Ramos (cell line): ENCODE measurements at regions not wholly inside any gene's neighbourhood (a gene's known extent, or its start where the extent isn't known, plus 50 kb on each side); places are given as distances from the start of the nearest gene placed in this dataset.

ENCODE experiments used
- in situ Hi-C: fragments of 300-500 bp; cut with MboI; formaldehyde crosslinking; loops from one replicate; pipeline ENCODE4 v1.14.3; 2022; ENCODE audit warnings: low sequenced_read_pairs; ENCODE audit not compliant: unreplicated experiment

DNA sequence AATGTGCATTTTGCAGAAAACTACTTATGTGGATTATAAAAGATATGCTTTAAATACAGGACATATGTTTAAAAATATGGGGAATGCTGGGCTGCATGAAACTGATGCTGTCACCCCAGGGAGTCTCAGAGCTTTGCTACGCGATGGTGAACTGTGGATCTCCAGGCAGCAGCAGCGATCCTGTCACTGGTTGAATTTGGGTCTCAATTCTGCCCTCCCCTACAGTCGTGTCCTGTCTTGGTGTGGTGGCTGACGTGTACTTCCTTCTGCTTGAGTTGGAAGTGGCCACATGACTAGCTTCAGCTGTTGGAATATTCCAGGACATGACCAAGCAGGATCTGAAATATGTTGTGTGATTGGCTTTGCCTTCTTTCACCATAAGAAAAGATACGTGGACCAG is 222.9 kb upstream of the AJAP1 start:
- in situ Hi-C loops, result no loop called here

DNA sequence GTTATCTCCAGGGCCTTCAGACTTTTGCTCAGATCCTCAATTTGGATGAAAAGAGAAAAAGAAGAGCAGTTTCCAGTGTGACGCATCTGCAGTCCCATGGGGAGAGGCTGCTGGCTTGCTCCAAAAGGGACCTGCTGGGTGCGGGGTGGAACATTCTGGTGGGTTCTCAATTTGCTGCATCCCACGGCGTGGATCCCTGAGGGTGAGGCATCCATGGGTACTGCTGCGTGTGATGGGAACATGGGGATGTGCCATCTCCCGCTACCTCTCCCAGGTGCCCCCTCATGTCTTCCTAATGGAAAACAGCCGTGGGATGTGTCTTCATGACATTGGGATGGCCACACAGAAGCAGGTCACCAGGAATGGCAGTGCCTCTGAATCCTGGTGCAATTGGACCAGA is 221.3 kb upstream of the AJAP1 start:
- in situ Hi-C loops, result no loop called here

- in situ Hi-C loops, result no loop called here
Measured at GRCh38 chr1:4444086-4444485, 210.3 kb upstream of the AJAP1 start.

GRCh38 chr1:4447778-4448420 is 206.5 kb upstream of the AJAP1 start:
- in situ Hi-C loops, result no loop called here

- in situ Hi-C loops, result no loop called here
Measured at GRCh38 chr1:4449972-4450371, 204.4 kb upstream of the AJAP1 start.

DNA sequence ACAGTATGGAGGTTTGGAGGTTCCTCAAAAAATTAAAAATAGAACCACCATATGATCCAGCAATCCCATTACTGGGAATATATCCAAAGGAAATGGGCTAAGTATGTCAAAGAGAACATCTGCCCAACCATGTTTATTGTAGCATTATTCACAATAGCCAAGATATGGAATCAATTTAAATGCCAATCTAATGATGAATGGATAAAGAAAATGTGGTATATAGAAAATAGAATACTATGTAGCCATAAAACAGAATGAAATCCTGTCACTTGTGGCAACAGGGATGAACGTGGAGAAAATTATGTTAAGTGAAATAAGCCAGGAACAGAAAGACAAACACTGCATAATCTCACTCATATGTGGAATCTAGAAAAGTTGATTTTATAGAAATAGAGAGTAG is 201.7 kb upstream of the AJAP1 start:
- in situ Hi-C loops, result no loop called here

DNA sequence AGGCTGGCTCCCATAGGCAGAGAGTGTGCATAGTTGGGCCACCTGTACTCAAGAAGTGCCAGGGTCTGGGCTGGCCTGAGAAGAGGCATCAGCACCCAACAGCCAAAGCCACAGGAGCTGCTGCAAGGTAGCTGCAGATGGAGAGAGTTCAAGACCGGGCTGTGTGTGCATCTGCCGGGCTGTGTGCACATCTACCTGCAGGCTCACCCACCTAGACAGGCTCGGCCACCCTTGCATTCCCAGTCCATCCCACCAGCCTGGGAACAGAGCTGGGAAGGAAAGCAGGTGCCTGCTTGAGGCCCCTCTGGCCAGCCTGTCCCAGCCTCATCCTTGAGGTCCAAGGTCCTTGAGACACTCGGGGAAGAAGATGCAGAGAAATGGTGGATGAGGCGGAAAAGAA is 194.4 kb upstream of the AJAP1 start:
- in situ Hi-C loops, result no loop called here

DNA sequence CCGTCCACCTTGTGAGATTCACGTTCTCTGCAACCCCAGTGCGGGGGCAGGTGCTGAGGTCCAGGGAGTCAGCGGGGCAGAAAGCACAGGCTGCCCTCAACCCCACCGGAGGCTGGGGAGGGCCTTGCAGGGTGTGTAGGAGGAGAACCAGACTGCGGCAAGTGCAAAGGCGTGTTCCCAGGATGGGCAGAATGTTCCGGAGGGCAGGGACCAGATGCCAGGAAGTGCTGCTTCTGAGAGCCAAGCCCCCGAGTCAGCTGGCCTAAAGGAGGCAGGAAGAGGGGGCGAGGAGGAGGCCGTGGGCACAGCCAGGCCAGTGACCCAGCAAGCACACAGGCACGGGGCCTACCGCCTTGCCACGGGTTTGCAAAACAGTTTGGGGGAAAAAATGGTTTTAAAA is 193.8 kb upstream of the AJAP1 start:
- in situ Hi-C loops, result no loop called here

DNA sequence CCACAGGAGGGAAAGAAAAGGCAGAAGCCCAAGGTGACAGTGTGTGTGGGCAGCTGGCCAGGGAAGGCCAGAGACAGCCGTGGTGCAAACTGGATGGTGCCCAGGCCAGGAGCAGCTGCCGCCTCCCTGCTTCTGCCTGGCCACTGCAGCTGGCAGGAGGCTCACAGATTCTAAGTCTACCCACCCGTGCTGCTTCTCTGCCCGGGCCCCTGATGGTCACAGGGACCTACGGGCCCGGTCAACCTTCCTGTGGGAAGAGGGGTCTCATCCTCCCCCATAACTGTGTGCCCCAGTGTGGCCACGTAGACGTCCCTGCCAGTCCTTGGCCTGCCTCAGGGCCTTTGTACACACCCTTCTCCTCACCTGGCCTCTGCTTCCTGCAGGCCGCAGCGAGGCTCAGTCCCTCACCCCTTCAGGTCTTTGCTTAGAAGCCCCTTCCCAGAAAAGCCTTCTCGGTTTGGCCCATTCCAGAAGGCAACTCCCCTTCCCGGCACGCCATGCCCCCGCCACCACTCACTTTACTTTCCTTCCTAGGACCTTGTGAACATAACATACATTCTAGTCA is 192.6 kb upstream of the AJAP1 start:
- in situ Hi-C loops, result no loop called here

DNA sequence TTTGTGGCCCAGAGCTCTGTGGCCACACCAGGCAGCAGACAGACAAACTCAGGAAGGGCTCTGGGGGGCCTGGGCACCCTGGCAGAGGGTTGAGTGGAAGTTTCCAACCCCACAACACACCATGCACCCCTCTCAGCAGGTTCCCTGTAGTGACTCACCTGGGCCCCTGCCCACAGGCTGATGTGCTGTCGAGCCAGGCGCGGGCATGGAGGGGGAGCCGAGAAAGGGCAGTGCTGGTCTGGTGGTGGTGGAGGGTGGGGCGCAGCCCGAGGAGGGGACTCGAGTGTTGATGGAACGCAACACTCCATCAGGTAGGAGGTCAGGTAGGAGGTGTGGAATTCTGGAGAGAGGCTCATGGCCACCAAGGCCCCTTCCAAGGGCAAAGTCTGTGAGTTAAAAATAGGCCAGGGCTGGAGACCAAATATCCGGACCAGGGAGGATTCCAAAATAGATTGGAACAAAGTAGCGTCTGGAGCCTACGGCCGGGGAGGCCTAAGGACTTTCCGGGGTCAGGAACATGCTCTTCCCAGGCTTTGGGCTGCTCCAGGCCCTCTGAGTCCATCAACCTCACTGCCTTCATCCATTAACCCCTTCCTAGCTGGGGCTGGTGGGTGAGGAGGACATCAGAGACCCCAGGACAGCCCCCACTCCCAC is 191.5 kb upstream of the AJAP1 start:
- in situ Hi-C loops, result no loop called here

GRCh38 chr1:4463631-4464030 is 190.8 kb upstream of the AJAP1 start:
- in situ Hi-C loops, result no loop called here

GRCh38 chr1:4464478-4464877 is 189.9 kb upstream of the AJAP1 start:
- in situ Hi-C loops, result no loop called here

- in situ Hi-C loops, result no loop called here
Measured at GRCh38 chr1:4467241-4467640, 187.2 kb upstream of the AJAP1 start.

DNA sequence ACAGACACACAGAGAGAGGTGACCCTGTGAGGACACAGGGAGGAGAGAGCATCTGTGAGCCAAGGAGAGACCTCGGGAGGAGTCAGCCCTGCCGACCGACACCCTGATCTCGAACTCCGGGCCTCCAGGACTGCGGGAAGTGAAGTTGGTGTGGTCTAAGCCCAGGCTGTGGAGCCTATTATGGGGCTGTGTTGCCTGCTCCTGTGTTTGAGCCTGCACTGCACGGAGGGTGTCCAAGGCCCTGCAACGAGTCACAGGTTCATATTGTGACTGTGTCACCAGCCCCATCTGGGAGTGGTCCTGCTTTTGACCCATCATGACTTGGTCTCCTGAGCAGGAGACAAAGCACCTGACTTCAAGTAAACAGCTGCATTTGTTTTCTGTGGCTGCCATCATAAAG is 186.0 kb upstream of the AJAP1 start:
- in situ Hi-C loops, result no loop called here

DNA sequence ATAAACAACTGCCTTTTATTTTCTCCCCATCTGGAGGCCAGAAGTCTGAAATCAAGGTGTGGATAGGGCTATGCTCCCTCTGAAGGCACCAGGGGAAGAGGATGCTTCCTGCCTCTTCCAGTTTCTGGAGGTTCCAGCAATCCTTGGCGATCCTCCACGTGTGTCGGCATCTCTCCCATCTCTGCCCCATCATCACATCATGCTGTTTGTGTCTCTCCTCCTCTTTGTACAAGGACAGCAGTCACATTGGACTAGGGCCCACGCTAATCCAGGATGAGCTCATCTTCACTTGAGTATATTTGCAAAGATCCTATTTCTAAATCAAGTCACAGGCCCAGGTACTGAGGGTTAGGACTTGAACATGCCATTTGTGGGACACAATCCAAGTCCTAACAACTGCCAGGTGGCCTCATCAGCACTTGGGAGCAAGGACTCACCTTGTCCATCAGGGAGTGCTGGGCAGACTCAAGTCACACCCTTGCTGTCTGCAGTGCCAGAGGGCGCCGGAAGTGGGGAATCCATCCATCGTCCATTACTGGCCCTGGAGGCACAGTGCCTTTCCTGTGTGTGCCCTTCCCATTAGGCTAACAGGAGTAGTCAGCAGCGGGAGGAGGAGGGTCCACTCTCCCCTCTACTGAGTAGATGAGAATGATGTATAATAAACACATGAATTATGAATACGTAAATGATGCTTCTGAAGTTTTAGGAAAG is 185.4 kb upstream of the AJAP1 start:
- in situ Hi-C loops, result no loop called here

DNA sequence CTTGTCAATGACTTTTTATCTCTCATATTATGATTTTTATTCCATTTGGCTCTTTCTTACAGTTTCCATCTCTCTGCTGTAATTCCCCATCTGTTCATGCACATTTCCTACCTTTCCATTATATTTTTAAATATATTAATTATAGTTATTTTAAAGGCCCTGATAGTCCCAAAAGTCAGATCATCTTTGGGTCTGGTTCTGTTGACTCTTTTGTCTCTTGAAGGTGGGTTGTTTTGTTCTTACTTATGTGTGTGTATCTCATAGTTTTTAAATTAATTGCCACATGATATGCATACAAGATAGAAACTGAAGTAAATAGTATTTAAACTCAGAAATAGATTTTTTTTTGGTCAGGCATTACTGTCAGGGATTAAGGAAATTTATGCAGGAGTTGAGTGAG is 178.0 kb upstream of the AJAP1 start:
- in situ Hi-C loops, result no loop called here

GRCh38 chr1:4481451-4481850 is 173.0 kb upstream of the AJAP1 start:
- in situ Hi-C loops, result no loop called here

- in situ Hi-C loops, result no loop called here
Measured at GRCh38 chr1:4482526-4482925, 171.9 kb upstream of the AJAP1 start.

DNA sequence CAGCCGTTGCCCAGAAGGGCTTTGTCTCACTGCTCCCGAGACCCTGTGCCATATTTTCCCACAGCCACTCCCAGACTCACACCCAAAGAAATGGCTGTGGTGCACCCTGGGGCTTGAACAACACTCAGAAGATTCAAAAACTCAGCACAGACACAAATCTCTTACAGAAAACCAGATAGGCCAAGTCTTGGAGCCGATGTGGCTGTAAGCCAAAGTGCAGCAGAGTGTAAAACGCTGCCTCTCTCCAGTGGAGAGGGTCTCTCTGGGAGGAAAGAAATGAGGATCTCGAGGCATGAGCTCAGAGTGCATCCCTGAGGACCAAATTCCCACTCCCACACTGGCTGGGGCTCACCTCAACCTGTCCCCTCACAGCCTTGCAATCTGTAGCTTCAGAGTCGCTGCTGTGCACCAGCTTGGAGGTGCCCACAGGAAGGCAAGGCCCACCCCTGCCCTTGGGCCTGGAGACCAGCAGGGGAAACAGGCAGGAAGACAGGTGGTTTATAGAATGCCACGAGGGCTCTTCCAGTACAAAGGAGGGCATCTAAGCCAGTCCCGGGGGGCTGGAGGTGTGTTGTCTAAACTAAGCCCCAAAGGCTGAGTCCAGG is 171.3 kb upstream of the AJAP1 start:
- in situ Hi-C loops, result no loop called here

DNA sequence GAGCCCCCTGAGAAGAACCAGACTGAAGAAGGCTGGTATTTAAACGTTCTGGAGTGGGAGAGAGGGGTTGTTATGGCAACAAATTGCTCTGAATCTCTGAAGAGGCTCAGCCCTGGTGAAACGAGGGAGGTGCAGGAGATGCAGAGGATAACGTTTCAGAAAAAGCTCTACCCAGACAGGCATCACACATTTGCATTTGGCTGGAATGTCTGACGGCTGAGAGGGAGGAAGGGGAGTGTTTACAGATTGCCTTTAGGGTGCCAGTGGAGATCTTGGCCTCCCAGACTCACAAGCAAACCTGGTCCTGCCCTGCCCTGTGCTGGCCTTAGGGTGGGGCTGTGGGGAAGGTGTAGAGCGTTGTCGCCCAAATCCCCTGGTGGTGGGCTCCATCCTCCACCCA is 169.0 kb upstream of the AJAP1 start:
- in situ Hi-C loops, result no loop called here

DNA sequence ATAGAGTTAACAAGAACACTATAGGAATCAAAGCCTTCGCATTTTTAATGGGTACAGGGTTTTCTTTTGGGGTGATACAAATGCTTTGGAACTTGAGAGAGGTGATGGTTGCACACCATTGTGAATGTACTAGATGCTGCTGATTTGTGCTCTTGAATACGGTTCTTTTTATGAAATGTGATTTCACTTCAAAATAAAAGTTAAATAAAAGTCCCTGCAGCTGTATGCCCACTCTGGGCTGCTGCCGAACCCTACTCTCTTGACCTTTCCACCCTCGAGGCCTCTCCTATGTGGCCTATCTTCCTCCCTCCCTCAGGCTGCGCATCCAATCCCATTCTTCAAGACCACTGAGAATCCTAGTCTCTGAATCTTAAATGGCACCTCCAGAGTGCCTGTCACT is 168.5 kb upstream of the AJAP1 start:
- in situ Hi-C loops, result no loop called here
